Panc1 (cell line): ENCODE measurements at regions not wholly inside any gene's neighbourhood (a gene's known extent, or its start where the extent isn't known, plus 50 kb on each side); places are given as distances from the start of the nearest gene placed in this dataset.

Experiments
- ATAC-seq: fragments of 200-7000 bp; cut with Tn5 transposase; 2 replicates; pipeline ENCODE4 v1.9.1; 2020; ENCODE audit warnings: mild to moderate bottlenecking, moderate library complexity
- BruUV-seq: library from RNA; stranded (reverse); fragments of 400-500 nt; replicated peaks from 2 replicates; lab custom pipeline; 2021; lab: Mats Ljungman, UMichigan
- CTCF ChIA-PET: fragments of 300-600 bp; sonication (Branson Sonifier 250); formaldehyde crosslinking; loops from one replicate; lab custom pipeline; 2022; ENCODE audit warnings: antibody characterized with exemption; lab: Charles Lee
- POLR2A ChIA-PET: fragments of 300-600 bp; sonication (Branson Sonifier 250); formaldehyde crosslinking; loops from one replicate; lab custom pipeline; 2022; ENCODE audit warnings: antibody characterized with exemption; lab: Charles Lee
- DNase-seq: peaks from one replicate; pipeline ENCODE4 v3.0.0-alpha.2; 2010; ENCODE audit warnings: low read depth, low spot score
- H3K27ac ChIP-seq: 2 replicates; pipeline ENCODE4 v1.5.1; 2011; ENCODE audit warnings: mild to moderate bottlenecking, low read length, inconsistent platforms
- H3K27me3 ChIP-seq: fragments of 200-500 bp; sonication (Bioruptor generic); 2 replicates; pipeline ENCODE4 v1.6.0; 2014; ENCODE audit warnings: low read length, inconsistent platforms; ENCODE audit not compliant: control insufficient read depth, insufficient read depth
- H3K36me3 ChIP-seq: fragments of 200-500 bp; sonication (Bioruptor generic); 2 replicates; pipeline ENCODE4 v1.5.1; 2014; ENCODE audit warnings: inconsistent platforms, mild to moderate bottlenecking, low read length, moderate library complexity; ENCODE audit not compliant: control insufficient read depth, insufficient read depth
- H3K4me1 ChIP-seq: 2 replicates; pipeline ENCODE4 v1.5.1; 2011; ENCODE audit warnings: inconsistent platforms, mild to moderate bottlenecking, low read length, moderate library complexity; ENCODE audit not compliant: control insufficient read depth, insufficient read depth
- H3K4me3 ChIP-seq, 2 experiments: 2 replicates each; pipeline ENCODE4 v1.5.1; 2011 to 2012; ENCODE audit warnings: low read depth in 2 of 2, low read length in 2 of 2, mild to moderate bottlenecking in 2 of 2, inconsistent platforms in 1 of 2, moderate library complexity in 1 of 2
- H3K9me3 ChIP-seq: fragments of 200-500 bp; sonication (Bioruptor generic); 2 replicates; pipeline ENCODE4 v1.5.1; 2014; ENCODE audit warnings: low read depth, mild to moderate bottlenecking, inconsistent platforms, low read length, moderate library complexity; ENCODE audit not compliant: control insufficient read depth, insufficient read depth
- POLR2AphosphoS5 ChIP-seq: IDR thresholded peaks from 2 replicates; pipeline ENCODE4 v1.6.1; 2012; ENCODE audit warnings: mild to moderate bottlenecking, low read depth, low read length, moderate library complexity
- SIN3A ChIP-seq: IDR thresholded peaks from 2 replicates; pipeline ENCODE4 v1.6.1; 2012; ENCODE audit warnings: low read depth, mild to moderate bottlenecking, low read length, moderate library complexity, borderline replicate concordance; ENCODE audit not compliant: insufficient read depth
- TCF7L2 ChIP-seq: IDR thresholded peaks from 2 replicates; pipeline ENCODE4 v1.6.1; 2011; ENCODE audit warnings: mild to moderate bottlenecking, low read depth, low read length, inconsistent platforms
- in situ Hi-C: cut with HindIII; loops from 2 replicates; pipeline ENCODE4 v1.10.0; 2016; ENCODE audit warnings: low sequenced_read_pairs, low pct_unique_long_range_greater_than_20kb
- intact Hi-C: fragments of 100-400 bp; cut with micrococcal nuclease; formaldehyde crosslinking; loops from one replicate; pipeline ENCODE4 v1.10.0; 2022; ENCODE audit not compliant: unreplicated experiment
- TF ChIP-seq, protein P1 (sequence below), 2 experiments: IDR thresholded peaks; 2 replicates each; pipeline ENCODE4 v1.6.1; 2011 to 2012; ENCODE audit warnings: low read depth in 2 of 2, control low read depth in 1 of 2, low read length in 1 of 2, mild to moderate bottlenecking in 1 of 2, moderate library complexity in 1 of 2; ENCODE audit not compliant: insufficient read depth in 1 of 2
- TF ChIP-seq, protein P2 (sequence below): fragments of 450-650 bp; IDR thresholded peaks from 2 replicates; pipeline ENCODE4 v1.5.1; 2017; ENCODE audit warnings: mild to moderate bottlenecking

DNA sequence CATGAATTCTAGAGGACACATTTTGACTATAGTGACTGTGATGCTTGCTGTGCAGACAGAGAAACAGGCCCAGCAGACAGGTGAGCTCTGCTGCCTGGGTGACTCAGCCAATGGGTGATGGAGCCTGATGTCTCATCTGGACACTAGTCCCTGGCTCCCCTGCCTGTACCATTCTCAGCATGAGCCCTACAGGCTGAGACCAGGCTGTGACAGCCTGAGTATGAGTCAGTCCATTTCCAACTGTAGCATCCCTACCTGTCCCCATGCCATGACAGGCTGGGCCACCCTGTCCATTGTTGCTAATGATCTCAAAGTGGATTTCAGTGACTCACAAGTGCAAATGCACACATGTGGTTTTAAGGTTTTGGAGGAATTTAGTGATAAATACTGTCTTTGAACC, 102.5 kb upstream of the EEF2KMT start:
- no peak for TF ChIP-seq TCF7L2
- TF ChIP-seq, protein P1, sequence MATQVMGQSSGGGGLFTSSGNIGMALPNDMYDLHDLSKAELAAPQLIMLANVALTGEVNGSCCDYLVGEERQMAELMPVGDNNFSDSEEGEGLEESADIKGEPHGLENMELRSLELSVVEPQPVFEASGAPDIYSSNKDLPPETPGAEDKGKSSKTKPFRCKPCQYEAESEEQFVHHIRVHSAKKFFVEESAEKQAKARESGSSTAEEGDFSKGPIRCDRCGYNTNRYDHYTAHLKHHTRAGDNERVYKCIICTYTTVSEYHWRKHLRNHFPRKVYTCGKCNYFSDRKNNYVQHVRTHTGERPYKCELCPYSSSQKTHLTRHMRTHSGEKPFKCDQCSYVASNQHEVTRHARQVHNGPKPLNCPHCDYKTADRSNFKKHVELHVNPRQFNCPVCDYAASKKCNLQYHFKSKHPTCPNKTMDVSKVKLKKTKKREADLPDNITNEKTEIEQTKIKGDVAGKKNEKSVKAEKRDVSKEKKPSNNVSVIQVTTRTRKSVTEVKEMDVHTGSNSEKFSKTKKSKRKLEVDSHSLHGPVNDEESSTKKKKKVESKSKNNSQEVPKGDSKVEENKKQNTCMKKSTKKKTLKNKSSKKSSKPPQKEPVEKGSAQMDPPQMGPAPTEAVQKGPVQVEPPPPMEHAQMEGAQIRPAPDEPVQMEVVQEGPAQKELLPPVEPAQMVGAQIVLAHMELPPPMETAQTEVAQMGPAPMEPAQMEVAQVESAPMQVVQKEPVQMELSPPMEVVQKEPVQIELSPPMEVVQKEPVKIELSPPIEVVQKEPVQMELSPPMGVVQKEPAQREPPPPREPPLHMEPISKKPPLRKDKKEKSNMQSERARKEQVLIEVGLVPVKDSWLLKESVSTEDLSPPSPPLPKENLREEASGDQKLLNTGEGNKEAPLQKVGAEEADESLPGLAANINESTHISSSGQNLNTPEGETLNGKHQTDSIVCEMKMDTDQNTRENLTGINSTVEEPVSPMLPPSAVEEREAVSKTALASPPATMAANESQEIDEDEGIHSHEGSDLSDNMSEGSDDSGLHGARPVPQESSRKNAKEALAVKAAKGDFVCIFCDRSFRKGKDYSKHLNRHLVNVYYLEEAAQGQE (IDR thresholded peaks at IDR 0.05; ENCODE audit: insufficient read depth in 1 of 2, low read depth in 2 of 2, low read length in 1 of 2) = no peak
- TF ChIP-seq, protein P2, sequence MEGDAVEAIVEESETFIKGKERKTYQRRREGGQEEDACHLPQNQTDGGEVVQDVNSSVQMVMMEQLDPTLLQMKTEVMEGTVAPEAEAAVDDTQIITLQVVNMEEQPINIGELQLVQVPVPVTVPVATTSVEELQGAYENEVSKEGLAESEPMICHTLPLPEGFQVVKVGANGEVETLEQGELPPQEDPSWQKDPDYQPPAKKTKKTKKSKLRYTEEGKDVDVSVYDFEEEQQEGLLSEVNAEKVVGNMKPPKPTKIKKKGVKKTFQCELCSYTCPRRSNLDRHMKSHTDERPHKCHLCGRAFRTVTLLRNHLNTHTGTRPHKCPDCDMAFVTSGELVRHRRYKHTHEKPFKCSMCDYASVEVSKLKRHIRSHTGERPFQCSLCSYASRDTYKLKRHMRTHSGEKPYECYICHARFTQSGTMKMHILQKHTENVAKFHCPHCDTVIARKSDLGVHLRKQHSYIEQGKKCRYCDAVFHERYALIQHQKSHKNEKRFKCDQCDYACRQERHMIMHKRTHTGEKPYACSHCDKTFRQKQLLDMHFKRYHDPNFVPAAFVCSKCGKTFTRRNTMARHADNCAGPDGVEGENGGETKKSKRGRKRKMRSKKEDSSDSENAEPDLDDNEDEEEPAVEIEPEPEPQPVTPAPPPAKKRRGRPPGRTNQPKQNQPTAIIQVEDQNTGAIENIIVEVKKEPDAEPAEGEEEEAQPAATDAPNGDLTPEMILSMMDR = no peak
- no peak for TF ChIP-seq SIN3A
- no peak for TF ChIP-seq POLR2AphosphoS5
- in situ Hi-C loops = no loop called here
- no peak for ATAC-seq
- Histone ChIP-seq H3K27me3 (no peaks in the 10 kb centered on the region), H3K36me3 (no peaks in the 10 kb centered on the region), H3K4me3 (no peak overlapping the region), H3K9me3 (no peaks in the 10 kb centered on the region), H3K27ac (no peak overlapping the region), H3K4me1 (no peaks in the 10 kb centered on the region)
- BruUV-seq = no TSS peak
- intact Hi-C loops = no loop called here
- CTCF ChIA-PET = no interaction called here
- POLR2A ChIA-PET = no interaction called here
- no peak for DNase-seq

DNA sequence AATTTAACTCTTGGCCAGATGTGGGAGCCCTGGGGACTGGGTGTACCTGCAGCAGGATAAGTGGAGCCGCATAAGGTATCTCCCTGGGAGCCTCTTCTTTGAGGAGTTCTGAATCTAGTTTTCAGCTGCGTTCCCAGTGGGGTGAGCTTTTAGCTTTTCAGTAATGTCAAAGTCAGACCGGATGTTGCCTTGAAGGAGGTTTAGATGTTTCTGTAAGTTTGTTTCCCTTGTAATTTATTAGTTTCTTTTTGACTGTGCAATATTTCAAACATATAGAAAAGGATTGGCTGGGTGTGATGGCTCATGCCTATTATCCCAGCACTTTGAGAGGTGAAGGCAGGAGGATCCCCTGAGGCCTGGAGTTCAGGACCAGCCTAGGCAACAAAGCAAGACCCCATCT, 98.6 kb upstream of the EEF2KMT start:
- Histone ChIP-seq H3K4me1 (no peaks in the 10 kb centered on the region), H3K36me3 (no peaks in the 10 kb centered on the region), H3K4me3 (no peak overlapping the region), H3K27ac (no peak overlapping the region), H3K9me3 (no peaks in the 10 kb centered on the region), H3K27me3 (no peaks in the 10 kb centered on the region; the same call in 1 of the 2 replicates)
- CTCF ChIA-PET = no interaction called here
- no TSS peak for BruUV-seq
- ATAC-seq (no peak), DNase-seq (no peak)
- intact Hi-C loops (no loop called here), in situ Hi-C loops (no loop called here)
- POLR2A ChIA-PET = no interaction called here
- TF ChIP-seq TCF7L2 (no peak), POLR2AphosphoS5 (no peak), SIN3A (no peak)
- TF ChIP-seq, protein P1 (IDR thresholded peaks at IDR 0.05; ENCODE audit: insufficient read depth in 1 of 2, low read depth in 2 of 2, low read length in 1 of 2) = no peak
- TF ChIP-seq, protein P2 = no peak
